ENCODE measurements at regions not wholly inside any gene's neighbourhood (a gene's known extent, or its start where the extent isn't known, plus 50 kb on each side); places are given as distances from the start of the nearest gene placed in this dataset.

GRCh38 chr1:204736836-204737235, 51.3 kb upstream of the LRRN2 start:
- in situ Hi-C loops (cut with MboI; ENCODE audit: low sequenced_read_pairs) = no loop called here

- in situ Hi-C loops (cut with MboI; ENCODE audit: low sequenced_read_pairs) = no loop called here
Measured at GRCh38 chr1:204738506-204738905, 53.0 kb upstream of the LRRN2 start.

DNA sequence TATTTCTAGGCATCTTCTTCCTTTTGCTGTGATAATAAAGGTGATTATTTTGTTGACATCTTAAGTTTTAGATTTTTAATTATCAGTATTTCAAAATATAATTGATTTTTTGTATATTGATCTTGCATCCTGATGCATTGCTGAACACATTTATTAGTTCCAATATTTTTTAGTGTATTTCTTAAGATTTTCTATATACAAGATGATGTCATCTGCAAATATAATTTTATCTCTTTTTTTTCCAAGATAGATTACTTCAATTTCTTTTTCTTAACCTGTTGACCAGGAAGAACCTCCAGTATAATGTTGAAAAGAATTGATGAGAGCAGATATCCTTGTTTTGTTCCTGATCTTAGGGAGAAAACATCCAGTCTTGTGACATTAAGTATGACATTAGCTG, 54.8 kb upstream of the LRRN2 start:
- in situ Hi-C loops (cut with MboI; ENCODE audit: low sequenced_read_pairs) = no loop called here

DNA sequence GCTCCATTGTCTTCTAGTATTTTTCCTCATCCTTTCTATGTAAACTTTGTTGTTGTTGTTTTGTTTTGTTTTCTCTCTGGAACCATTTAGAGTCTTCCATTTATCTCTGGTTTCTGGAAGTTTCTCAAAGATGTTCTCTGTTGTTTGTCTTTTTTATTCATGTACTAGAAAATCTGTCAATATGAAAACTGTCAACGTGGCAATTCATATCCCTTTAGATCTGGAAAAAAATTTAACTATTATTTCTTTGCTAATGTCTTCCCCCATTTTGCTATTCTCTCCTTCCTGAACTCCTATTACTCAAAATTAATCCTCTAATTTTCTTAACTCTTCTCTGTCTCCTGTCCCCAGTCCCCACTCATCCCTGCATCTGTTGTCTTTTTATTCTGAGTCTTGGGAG, 55.9 kb upstream of the LRRN2 start:
- in situ Hi-C loops (cut with MboI; ENCODE audit: low sequenced_read_pairs) = no loop called here

GRCh38 chr1:204742676-204743251, 57.2 kb upstream of the LRRN2 start:
- in situ Hi-C loops (cut with MboI; ENCODE audit: low sequenced_read_pairs) = no loop called here

DNA sequence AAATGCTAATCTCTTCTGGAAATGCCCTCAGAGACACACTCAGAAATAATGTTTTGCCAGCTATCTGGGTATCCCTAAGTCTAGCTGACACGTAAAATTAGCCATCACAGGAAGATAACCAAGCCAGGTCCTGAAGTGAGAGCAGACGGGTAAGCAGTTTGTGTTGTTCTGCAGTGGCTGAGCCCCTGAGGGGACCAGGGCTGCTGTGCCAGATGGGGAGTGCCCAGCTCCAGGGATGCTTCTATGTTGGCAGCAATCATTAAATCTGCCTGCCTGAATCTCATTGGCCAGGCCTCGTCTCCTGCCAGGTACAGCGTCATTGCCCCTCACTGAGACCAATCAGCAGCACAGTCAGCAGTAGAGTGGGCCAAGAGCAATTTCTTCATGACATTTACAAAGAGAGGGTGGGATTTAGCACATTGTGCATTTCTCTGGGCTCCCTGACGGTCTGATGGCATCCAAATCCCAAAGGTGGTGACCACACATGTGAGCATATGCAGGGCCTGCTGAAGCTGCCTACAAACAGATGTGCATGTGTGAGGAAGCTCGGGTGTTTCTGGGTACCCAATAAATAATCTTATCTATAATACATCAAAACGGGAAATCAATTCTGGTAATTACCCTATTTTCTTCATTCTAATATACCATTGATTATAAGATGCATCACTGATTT, 58.7 kb upstream of the LRRN2 start:
- in situ Hi-C loops (cut with MboI; ENCODE audit: low sequenced_read_pairs) = no loop called here

DNA sequence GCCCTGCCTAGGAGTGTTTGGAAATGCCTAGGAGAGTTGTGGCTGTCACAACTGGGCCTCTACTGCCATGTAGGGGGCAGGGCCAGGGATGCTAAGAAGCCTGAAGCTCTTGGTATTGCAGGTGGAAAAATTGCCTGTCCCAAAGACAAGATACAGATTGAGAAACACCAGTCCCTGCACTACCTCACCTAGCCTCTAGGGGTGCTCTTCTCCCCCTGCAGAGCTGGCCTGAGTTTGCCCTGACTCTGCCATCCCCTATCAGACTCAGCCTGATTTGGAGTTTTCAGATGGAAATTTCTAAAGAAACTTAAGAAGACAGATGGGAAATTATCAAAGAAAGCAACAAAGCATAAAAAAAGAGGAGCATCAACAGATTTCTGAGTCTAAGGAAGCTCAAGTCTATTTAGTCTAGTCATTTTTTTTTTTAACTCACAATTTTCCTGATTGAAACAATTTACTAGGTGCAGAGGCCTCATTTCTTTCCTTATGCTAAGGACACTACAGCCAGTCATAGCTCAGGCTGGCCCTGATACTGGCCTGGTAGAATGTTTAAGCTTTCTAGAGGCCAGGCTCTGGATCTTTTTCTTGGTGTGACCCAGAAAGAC, 61.4 kb upstream of the LRRN2 start:
- in situ Hi-C loops (cut with MboI; ENCODE audit: low sequenced_read_pairs) = no loop called here

- in situ Hi-C loops (cut with MboI; ENCODE audit: low sequenced_read_pairs) = no loop called here
Measured at GRCh38 chr1:204751480-204751879, 65.9 kb upstream of the LRRN2 start.

- in situ Hi-C loops (cut with MboI; ENCODE audit: low sequenced_read_pairs) = no loop called here
Measured at GRCh38 chr1:204751883-204752687, 66.5 kb upstream of the LRRN2 start.

DNA sequence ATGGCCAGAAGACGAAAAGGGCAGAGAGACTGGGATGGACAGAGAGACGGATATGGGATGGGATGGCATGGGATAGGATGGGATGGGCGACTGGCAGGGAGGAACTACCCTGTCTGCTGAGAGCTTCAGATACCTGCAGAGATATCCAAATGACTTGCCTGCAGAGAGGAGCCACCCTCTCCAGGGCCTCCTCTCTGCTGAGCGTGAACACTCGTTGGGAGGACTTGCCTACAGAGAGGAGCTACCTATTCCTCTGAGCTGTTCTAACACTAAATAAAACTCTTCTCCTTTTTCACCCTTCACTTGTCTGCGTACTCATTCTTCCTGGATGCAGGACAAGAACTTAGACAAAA, 67.1 kb upstream of the LRRN2 start:
- in situ Hi-C loops (cut with MboI; ENCODE audit: low sequenced_read_pairs) = no loop called here

GRCh38 chr1:204754821-204755220, 69.3 kb upstream of the LRRN2 start:
- in situ Hi-C loops (cut with MboI; ENCODE audit: low sequenced_read_pairs) = no loop called here

DNA sequence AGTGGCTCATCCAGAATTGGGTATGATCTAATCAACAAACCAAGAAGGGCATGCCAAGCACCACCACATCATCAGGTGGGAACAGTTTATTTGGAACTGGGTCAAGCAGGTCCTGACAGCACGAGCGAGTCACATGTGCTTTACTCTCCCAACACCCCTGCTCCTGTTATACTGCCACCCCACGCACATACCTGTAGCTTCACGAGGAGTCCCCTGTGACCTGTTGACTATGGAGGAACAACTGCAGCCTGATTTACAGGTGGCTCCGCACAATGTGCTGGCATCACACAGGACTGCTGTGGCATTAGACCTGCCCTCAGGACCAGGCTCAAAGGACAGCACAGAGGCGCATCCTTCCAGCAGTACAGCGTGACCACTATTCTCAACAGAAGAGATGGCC, 70.8 kb upstream of the LRRN2 start:
- in situ Hi-C loops (cut with MboI; ENCODE audit: low sequenced_read_pairs) = no loop called here

- in situ Hi-C loops (cut with MboI; ENCODE audit: low sequenced_read_pairs) = no loop called here
Measured at GRCh38 chr1:204756811-204757210, 71.3 kb upstream of the LRRN2 start.

DNA sequence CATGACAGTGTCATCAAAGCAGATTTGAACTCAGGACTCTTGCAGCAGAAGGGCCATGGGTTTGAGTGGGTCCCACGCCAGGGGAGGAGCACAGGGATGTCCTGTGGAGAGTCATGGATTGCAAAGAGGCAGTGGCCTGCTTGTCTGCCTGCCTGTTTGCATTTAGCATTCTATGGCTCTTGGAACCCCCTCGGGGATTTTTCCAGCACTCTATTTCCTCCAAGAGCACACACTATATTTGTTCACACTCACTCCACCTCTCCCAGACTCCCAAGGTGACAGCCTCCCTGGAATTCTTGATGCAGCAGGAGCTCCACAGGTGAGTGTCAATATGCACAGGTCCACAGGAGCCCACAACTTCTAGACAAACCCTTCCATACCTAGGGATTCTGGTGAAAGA, 73.1 kb upstream of the LRRN2 start:
- in situ Hi-C loops (cut with MboI; ENCODE audit: low sequenced_read_pairs) = no loop called here

- in situ Hi-C loops (cut with MboI; ENCODE audit: low sequenced_read_pairs) = no loop called here
Measured at GRCh38 chr1:204760350-204760749, 74.8 kb upstream of the LRRN2 start.

GRCh38 chr1:204760757-204761156, 75.2 kb upstream of the LRRN2 start:
- in situ Hi-C loops (cut with MboI; ENCODE audit: low sequenced_read_pairs) = no loop called here

- in situ Hi-C loops (cut with MboI; ENCODE audit: low sequenced_read_pairs) = no loop called here
Measured at GRCh38 chr1:204763773-204764427, 78.4 kb upstream of the LRRN2 start.

DNA sequence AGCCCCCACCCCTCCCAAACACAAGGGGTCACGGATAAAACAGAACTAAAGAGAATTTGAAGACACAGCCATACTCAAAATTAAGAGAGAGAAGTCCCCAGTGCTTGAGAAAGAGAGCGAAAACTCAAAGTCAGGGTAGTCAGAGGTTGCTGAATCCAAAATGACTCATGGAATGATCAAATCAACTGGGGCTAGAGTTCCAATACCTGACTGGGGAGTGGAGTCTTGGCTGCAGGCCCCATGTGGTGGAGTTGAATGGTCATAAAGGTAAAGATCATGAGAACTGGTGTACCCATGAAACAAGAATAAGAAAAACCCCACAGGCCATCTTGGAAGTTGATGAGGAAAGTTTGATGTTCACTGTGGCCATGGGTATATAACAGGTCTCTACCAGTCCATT, 84.5 kb upstream of the LRRN2 start:
- in situ Hi-C loops (cut with MboI; ENCODE audit: low sequenced_read_pairs) = loop anchor here (10.0 kb wide), 1 partner anchor 205 kb away; no protein-coding TSS in a partner anchor

DNA sequence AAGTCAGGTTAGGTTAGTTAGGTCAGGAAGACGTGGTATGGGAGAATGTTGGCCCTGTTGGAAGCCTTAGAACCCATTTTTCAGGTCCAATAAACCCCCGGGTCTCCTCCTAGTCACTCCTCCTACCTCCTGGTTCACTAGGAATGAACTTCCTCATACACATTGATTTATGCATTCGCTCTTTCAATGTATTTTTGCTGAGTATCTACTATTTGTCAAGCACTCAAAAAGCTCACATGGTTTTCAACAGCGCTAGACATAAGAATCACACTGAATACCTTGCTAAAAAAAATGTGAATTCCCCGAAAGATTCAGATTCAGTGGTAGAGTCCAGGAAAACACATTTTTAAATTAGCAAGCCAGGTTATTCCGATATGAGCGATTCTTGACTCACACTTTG, 85.8 kb upstream of the LRRN2 start:
- in situ Hi-C loops (cut with MboI; ENCODE audit: low sequenced_read_pairs) = loop anchor here (10.0 kb wide), 1 partner anchor 207 kb away; no protein-coding TSS in a partner anchor

DNA sequence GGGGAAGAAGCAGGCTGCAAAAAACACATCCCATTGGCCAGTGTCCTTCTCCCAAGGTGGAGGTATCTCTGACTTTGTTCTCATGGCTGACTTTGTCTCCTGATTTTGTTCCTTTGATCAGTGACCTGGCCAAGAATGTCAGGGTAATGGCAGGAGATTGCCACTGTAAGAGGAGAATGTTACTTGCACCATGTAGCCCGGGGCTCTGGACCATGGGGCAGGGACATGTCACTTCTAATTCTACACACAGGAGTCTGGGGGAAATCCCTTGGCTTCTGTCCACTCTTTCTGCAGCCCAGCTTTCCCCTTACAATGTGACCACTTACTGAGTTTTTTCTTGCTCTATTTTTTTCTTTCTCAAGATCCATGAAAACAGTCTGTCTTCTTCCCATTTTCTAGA, 87.7 kb upstream of the LRRN2 start:
- in situ Hi-C loops (cut with MboI; ENCODE audit: low sequenced_read_pairs) = loop anchor here (10.0 kb wide), 1 partner anchor 208 kb away; no protein-coding TSS in a partner anchor

GRCh38 chr1:204775546-204775945, 90.0 kb upstream of the LRRN2 start:
- in situ Hi-C loops (cut with MboI; ENCODE audit: low sequenced_read_pairs) = loop anchor here (10.0 kb wide), 1 partner anchor 211 kb away; no protein-coding TSS in a partner anchor

Measured in HL-60/S4 treated with phorbol 12-myristate 13-acetate at 8.2 ng/mL for 4 days and 3 days (cell line).